Mucosa of stomach (tissue), 1 donor: ENCODE measurements at regions not wholly inside any gene's neighbourhood (a gene's known extent, or its start where the extent isn't known, plus 50 kb on each side); places are given as distances from the start of the nearest gene placed in this dataset.

ENCODE experiments used
- H3K27me3 ChIP-seq: one replicate; pipeline ENCODE4 v1.7.0; 2013; ENCODE audit warnings: mild to moderate bottlenecking, low read length; ENCODE audit not compliant: control insufficient read depth, insufficient read depth
- H3K36me3 ChIP-seq: one replicate; pipeline ENCODE4 v1.7.0; 2013; ENCODE audit warnings: low read length; ENCODE audit not compliant: control insufficient read depth, insufficient read depth
- H3K4me1 ChIP-seq: one replicate; pipeline ENCODE4 v1.7.0; 2013; ENCODE audit warnings: mild to moderate bottlenecking, low read length; ENCODE audit not compliant: control insufficient read depth, insufficient read depth
- H3K4me3 ChIP-seq: one replicate; pipeline ENCODE4 v1.7.0; 2013; ENCODE audit warnings: low read length
- H3K9ac ChIP-seq: one replicate; pipeline ENCODE4 v1.7.0; 2013; ENCODE audit warnings: mild to moderate bottlenecking, low read length, moderate library complexity
- H3K9me3 ChIP-seq: one replicate; pipeline ENCODE4 v1.7.0; 2013; ENCODE audit warnings: mild to moderate bottlenecking, low read length, moderate library complexity; ENCODE audit not compliant: control insufficient read depth
- donor health status: Pancreatic carcinoma.

DNA sequence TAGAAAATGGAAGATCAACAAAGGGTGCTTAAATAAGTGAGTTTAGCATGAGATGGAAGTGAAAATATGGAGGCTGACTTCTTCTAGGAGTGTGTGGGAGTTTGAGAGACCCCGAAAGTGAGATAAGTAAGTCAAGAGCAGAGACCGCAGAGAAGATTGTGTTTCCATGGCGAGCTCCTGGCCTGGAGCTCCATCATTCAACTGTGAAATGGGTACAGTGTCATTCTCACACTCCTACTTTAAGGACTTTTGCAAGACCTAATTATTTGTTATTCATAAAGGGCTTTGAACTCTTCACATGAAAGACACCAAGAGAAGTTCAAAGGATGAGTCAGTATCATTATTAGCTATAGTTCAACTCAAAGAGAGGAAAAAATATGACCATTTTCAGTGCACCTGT, 134.2 kb upstream of the PIK3C3 start:
- no peak overlapping the region for H3K4me3 ChIP-seq

DNA sequence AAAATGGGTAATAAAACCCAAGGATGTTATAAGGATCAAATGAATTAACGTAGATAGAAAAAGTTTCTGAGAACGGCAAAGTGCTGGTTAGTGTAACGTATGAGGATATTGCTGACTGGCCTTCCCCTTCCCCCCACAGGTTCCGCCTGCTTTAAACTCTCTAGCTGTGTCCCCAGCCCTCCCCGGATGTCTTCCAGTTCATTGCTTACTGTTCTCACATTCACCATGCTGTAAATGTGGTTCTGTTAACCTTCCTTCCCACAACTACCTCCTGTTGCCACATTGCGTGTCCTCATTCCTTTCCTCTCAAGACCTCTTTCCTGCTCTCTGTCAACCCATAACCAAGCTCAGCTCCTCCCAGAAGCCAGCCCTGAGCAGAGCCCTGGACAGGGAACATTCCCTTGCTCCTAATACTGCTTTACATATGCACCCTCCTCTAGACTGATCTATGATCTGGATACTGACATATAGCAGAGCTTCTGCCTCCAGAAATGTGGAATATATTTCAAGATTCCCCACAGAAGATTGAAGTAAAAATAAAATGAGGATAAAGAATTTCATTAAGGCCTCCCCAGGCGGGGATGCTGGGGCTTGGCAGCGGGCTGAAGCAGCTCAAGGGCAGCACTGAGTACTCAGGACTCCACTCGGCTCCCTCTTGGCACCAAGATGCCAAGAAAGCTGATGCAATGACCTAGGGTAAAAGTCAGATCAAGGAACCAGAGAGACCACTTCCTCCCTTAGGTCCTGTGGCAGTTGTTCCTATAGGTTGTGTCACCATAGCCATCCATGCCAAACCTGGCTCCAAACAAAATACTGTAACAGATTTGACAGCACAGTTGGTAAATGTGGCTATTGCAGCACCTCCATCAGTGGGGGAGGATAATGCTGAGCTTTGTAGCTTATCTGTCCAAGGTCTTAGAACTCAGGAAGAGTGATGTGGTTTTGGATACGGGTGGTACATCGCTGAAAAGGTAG, 136.4 kb upstream of the PIK3C3 start:
- no peaks in the 10 kb centered on the region for H3K4me1 ChIP-seq
- no peak overlapping the region for H3K4me3 ChIP-seq
- no peak overlapping the region for H3K9ac ChIP-seq
- H3K9me3 ChIP-seq = no peaks in the 10 kb centered on the region
- no peaks in the 10 kb centered on the region for H3K36me3 ChIP-seq
- H3K27me3 ChIP-seq = no peaks in the 10 kb centered on the region

More for the DNA sequence above, 134.2 kb upstream of the PIK3C3 start:
- Histone ChIP-seq H3K4me1 (no peaks in the 10 kb centered on the region), H3K27me3 (no peaks in the 10 kb centered on the region), H3K9me3 (no peaks in the 10 kb centered on the region), H3K9ac (no peak overlapping the region), H3K36me3 (no peaks in the 10 kb centered on the region)

DNA sequence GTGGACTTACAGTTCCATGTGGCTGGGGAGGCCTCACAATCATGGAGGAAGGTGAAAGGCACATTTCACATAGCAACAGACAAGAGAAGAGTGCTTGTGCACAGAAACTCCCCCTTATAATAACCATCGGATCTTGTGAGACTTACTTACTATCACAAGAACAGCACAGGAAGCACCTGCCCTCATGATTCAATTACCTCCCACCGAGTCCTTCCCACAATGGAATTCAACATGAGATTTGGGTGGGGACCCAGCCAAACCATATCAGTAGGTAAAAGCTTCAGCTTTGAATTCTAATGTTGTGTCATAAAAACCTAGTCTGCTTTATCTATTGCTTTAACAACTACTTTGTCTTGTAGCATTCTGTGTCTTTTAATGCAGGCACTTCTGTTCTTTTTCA, 140.4 kb upstream of the PIK3C3 start:
- H3K36me3 ChIP-seq = no peaks in the 10 kb centered on the region
- H3K4me3 ChIP-seq = no peak overlapping the region
- H3K27me3 ChIP-seq = no peaks in the 10 kb centered on the region
- H3K9me3 ChIP-seq = no peaks in the 10 kb centered on the region
- H3K9ac ChIP-seq = no peak overlapping the region
- H3K4me1 ChIP-seq = no peaks in the 10 kb centered on the region

DNA sequence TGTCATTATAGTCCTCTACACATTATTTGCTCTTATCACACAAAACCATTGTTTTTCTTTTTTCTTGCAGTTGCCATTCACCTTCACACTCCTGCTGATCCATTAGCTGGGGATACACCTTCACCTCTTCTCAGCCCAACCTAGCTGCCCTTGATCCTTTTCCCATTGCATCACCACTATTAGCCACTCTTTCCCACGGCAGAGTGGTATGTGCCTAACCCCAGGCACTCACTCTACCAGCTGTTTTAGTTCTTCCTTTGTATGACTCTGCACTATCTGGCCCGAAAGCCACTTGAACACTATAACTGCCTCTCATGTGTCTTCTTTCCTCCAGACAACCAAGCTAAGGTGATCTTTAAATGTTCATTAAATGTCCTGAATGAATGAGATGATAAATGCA, 145.4 kb upstream of the PIK3C3 start:
- Histone ChIP-seq H3K9ac (no peak overlapping the region), H3K36me3 (no peaks in the 10 kb centered on the region), H3K9me3 (no peaks in the 10 kb centered on the region), H3K4me3 (no peak overlapping the region), H3K27me3 (no peaks in the 10 kb centered on the region), H3K4me1 (no peaks in the 10 kb centered on the region)

DNA sequence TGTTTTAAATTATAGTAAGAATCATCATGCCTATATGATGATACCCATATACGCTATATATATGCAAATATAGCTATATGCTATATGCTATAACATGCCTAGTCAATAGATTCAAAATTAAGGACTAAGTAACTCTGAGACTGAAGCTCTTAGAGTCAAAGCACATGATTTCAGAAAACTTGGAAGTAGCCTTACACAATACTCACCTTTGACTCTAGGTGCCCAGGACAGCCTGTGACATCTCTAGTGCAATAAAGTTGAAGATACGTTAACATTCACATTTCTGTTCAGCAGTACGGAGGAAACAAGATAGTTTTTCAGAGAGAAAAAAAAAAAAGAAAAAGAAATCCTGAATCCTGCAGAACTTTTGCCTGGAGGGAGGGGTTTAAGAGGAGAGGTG, 149.7 kb upstream of the PIK3C3 start:
- no peaks in the 10 kb centered on the region for H3K27me3 ChIP-seq
- no peaks in the 10 kb centered on the region for H3K9me3 ChIP-seq
- no peak overlapping the region for H3K9ac ChIP-seq
- no peaks in the 10 kb centered on the region for H3K4me1 ChIP-seq
- no peaks in the 10 kb centered on the region for H3K36me3 ChIP-seq
- no peak overlapping the region for H3K4me3 ChIP-seq

DNA sequence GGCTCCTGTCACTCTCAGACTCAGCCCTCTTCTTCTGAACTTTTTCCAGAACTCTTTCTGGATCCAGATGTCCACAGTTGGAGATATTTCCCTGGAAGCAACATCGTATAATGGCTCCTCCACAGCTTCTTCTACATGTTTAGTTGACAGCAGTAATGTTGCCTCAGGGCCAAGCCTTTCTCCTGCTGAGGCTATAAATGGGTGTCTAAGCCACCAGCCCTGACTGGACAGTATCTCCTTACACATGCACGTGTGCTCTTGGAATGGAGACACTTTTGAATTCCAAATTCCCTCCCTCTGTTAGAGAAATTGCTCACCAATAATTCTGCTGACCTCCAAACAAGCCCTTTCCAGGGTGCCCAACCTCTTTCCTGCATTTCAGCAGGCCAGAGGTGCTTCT, 156.2 kb upstream of the PIK3C3 start:
- H3K36me3 ChIP-seq = no peaks in the 10 kb centered on the region
- H3K4me1 ChIP-seq = no peaks in the 10 kb centered on the region
- no peaks in the 10 kb centered on the region for H3K27me3 ChIP-seq
- H3K9me3 ChIP-seq = no peaks in the 10 kb centered on the region
- H3K9ac ChIP-seq = no peak overlapping the region
- H3K4me3 ChIP-seq = no peak overlapping the region

DNA sequence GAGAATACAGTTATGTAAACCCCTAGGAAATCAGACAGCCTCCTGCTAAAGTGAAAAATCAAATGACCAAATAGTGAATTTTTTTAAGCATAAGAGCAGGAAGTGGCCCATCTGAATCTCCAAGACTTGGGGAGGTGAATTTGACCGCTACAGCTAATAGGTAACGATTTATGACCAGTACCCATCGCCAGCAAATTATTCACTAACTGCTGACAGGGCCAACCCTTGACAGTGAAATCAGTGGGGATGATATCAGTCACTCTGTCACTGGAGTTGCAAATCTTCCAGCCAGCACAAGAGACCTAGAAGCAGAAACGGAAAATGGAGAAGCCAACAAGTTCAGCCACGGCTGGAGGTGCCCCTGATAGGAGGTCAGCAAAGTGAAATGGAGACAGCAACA, 164.3 kb upstream of the PIK3C3 start:
- no peaks in the 10 kb centered on the region for H3K4me1 ChIP-seq
- H3K4me3 ChIP-seq = no peak overlapping the region
- H3K27me3 ChIP-seq = no peaks in the 10 kb centered on the region
- H3K9me3 ChIP-seq = no peaks in the 10 kb centered on the region
- H3K9ac ChIP-seq = no peak overlapping the region
- no peaks in the 10 kb centered on the region for H3K36me3 ChIP-seq

DNA sequence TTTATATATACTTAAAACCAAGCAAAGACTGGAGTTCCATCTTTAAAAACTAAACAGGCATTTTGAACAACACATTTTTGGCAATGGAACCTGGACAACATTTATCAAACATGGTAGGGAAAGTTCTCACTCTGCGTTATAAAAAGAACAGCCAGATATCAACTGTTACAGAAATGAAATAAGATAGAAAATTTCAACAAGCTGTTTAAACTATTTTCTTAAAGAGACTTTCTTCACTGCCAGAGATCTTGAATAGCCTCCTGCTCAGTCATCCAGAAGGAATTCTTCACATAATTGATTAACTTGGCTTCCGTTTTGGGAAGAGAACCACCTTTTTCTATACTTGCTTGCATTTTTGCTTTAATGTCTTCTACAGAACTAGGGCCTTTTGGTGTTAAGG, 166.0 kb upstream of the PIK3C3 start:
- H3K4me3 ChIP-seq = no peak overlapping the region
- no peaks in the 10 kb centered on the region for H3K27me3 ChIP-seq
- H3K9ac ChIP-seq = no peak overlapping the region
- H3K4me1 ChIP-seq = no peaks in the 10 kb centered on the region
- H3K36me3 ChIP-seq = no peaks in the 10 kb centered on the region
- no peaks in the 10 kb centered on the region for H3K9me3 ChIP-seq

DNA sequence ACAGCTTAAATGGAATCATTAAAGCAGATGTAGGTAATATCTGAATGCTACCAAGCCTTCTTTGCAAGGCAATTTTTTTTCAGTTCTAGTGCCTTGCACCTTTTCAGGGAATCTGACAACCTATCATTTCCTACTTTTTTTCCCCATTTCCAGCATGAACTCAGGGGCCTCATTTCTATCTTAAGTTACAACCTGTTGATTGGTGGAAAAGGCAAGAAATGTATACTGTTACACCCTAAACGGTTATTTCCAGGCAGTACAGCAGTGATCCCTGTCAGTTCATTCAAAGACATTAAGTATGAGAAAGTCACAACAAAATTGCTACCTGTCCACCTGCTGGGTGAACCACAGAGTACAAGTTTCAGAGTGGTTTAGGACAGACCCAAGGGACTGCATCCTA, 171.2 kb upstream of the PIK3C3 start:
- Histone ChIP-seq H3K4me3 (no peak overlapping the region), H3K36me3 (no peaks in the 10 kb centered on the region), H3K9me3 (no peaks in the 10 kb centered on the region), H3K4me1 (no peaks in the 10 kb centered on the region), H3K27me3 (no peaks in the 10 kb centered on the region), H3K9ac (no peak overlapping the region)

DNA sequence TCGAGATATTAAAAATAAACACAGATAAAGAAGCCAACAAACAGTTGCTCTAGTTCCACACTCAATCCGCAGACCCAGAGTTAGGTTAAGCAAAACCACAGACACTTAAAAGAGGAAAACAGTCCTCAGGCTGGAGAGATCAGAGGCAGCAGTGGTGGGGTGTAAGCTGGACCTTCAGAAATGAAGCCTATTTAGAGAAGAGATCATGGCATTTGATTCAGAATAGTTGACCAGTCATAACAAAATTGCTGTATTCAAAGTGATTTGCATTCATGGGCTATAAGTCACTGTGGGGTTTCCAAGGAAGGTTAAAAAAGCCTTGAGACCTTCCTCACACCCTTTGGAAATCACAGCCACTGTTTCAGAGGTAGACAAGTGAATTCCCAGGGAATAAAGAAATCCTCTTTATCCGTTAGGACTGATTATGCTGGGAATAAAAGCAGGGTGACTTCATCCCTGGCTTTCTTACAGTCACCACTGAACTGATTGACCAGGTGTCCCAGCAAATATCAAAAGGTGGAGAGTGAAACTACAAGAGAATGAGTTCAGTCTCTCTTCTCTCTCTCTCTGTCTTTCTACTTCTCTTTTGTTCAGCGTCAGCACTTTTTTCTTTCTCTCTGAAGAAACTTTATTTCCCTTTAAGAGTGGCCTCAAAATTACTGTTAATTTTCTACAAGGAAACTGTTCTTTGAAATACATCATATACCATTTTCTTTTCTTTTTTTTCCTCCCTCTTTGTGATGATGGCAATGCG, 171.8 kb upstream of the PIK3C3 start:
- no peaks in the 10 kb centered on the region for H3K9me3 ChIP-seq
- no peak overlapping the region for H3K9ac ChIP-seq
- no peaks in the 10 kb centered on the region for H3K4me1 ChIP-seq
- H3K27me3 ChIP-seq = no peaks in the 10 kb centered on the region
- H3K36me3 ChIP-seq = no peaks in the 10 kb centered on the region
- no peak overlapping the region for H3K4me3 ChIP-seq

DNA sequence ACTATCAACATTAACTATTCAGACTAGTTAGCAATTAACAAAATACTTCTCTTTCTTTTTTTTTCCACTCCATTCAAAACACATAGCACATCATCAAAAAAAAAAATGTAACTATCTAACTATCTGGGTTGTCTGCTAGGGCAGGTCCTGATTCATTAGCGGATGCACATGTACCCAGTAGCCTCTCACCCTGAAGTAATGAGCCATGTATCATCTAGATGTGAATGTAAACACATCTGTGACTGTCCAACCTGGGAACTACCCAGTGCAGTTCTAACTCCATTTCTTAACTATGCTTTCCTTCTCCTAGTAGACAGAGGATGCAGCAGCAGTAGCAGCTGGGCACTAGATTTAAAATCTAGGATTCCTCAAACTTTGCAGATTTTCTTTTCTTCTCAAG, 183.1 kb upstream of the PIK3C3 start:
- Histone ChIP-seq H3K36me3 (no peaks in the 10 kb centered on the region), H3K4me1 (no peaks in the 10 kb centered on the region), H3K4me3 (no peak overlapping the region), H3K9me3 (no peaks in the 10 kb centered on the region), H3K9ac (no peak overlapping the region), H3K27me3 (no peaks in the 10 kb centered on the region)

DNA sequence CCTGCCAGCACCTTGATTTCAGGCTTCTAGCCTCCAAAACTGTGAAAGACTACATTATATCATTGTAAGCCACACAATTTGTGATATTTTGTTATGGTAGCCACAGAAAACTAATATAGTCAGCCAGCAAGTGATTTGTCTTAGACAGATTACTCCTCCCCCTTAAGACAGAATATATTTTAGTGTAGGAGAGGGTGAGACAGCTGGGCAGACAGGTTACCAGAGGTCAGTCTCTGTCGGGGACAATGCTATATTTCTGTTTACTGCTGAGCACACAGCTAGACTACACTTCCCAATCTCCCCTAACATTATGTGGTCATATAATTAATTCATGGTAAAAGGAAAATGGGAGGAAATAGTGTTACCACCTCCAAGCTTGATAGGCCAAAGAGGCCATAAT, 185.8 kb upstream of the PIK3C3 start:
- Histone ChIP-seq H3K4me1 (no peaks in the 10 kb centered on the region), H3K36me3 (no peaks in the 10 kb centered on the region), H3K4me3 (no peak overlapping the region), H3K9ac (no peak overlapping the region), H3K27me3 (no peaks in the 10 kb centered on the region), H3K9me3 (no peaks in the 10 kb centered on the region)
